WTC11 (cell line): ENCODE measurements at regions not wholly inside any gene's neighbourhood (a gene's known extent, or its start where the extent isn't known, plus 50 kb on each side); places are given as distances from the start of the nearest gene placed in this dataset.

ENCODE experiments used
- ATAC-seq: fragments of 200-7000 bp; cut with Tn5 transposase; 2 replicates; pipeline ENCODE4 v1.10.0; 2021; ENCODE audit warnings: mild to moderate bottlenecking, moderate library complexity
- CTCF ChIA-PET: fragments of 300-600 bp; sonication (Branson Sonifier 250); formaldehyde crosslinking; loops from one replicate; lab custom pipeline; 2021; ENCODE audit warnings: antibody characterized with exemption; lab: Charles Lee
- POLR2A ChIA-PET: fragments of 350-600 bp; sonication (Branson Sonifier 250); formaldehyde crosslinking; loops from one replicate; lab custom pipeline; 2021; ENCODE audit warnings: antibody characterized with exemption; lab: Charles Lee
- DNase-seq: peaks from one replicate; pipeline ENCODE4 v3.0.0; 2021; ENCODE audit warnings: low spot score
- H3K27ac Mint-ChIP-seq: 2 replicates; pipeline ENCODE4 v1.8.0; 2021; ENCODE audit warnings: mixed read lengths
- H3K27me3 Mint-ChIP-seq: 2 replicates; pipeline ENCODE4 v1.8.0; 2021; ENCODE audit warnings: low read depth, mild to moderate bottlenecking, moderate library complexity, mixed read lengths
- H3K36me3 Mint-ChIP-seq: 2 replicates; pipeline ENCODE4 v1.8.0; 2021; ENCODE audit warnings: mixed read lengths
- H3K4me1 Mint-ChIP-seq: 2 replicates; pipeline ENCODE4 v1.8.0; 2022; ENCODE audit warnings: mixed read lengths
- H3K4me3 Mint-ChIP-seq: 2 replicates; pipeline ENCODE4 v1.8.0; 2021; ENCODE audit warnings: mild to moderate bottlenecking, moderate library complexity, mixed read lengths
- H3K9me3 Mint-ChIP-seq: 2 replicates; pipeline ENCODE4 v1.8.0; 2021; ENCODE audit warnings: mixed read lengths
- ATF3 ChIP-seq: sonication (generic); formaldehyde crosslinking; conservative IDR thresholded peaks from 2 replicates; pipeline ENCODE4 v1.8.1; 2022; ENCODE audit warnings: mild to moderate bottlenecking, missing genetic modification reagents
- CREB1 ChIP-seq: sonication (generic); formaldehyde crosslinking; IDR thresholded peaks from 2 replicates; pipeline ENCODE4 v1.8.0; 2023; ENCODE audit warnings: mild to moderate bottlenecking, missing genetic modification reagents
- EMX1 ChIP-seq: fragments of 250-450 bp; sonication (Bioruptor Pico); IDR thresholded peaks from 2 replicates; pipeline ENCODE4 v1.8.0; 2021; ENCODE audit warnings: mild to moderate bottlenecking
- GABPB1 ChIP-seq: sonication (generic); formaldehyde crosslinking; IDR thresholded peaks from 2 replicates; pipeline ENCODE4 v1.8.1; 2023; ENCODE audit warnings: mild to moderate bottlenecking, missing genetic modification reagents
- HMGA2 ChIP-seq: fragments of 250-450 bp; sonication (Bioruptor Pico); IDR thresholded peaks from 2 replicates; pipeline ENCODE4 v1.4.0; 2021; ENCODE audit warnings: mild to moderate bottlenecking, moderate library complexity
- KAT7 ChIP-seq: sonication (generic); formaldehyde crosslinking; IDR thresholded peaks from 2 replicates; pipeline ENCODE4 v1.8.1; 2023; ENCODE audit warnings: missing genetic modification reagents, mild to moderate bottlenecking, borderline replicate concordance
- MYBL2 ChIP-seq: sonication (generic); formaldehyde crosslinking; IDR thresholded peaks from 2 replicates; pipeline ENCODE4 v1.8.1; 2023; ENCODE audit warnings: mild to moderate bottlenecking, moderate library complexity, missing genetic modification reagents
- NFATC4 ChIP-seq: fragments of 250-450 bp; sonication (Bioruptor Pico); IDR thresholded peaks from 2 replicates; pipeline ENCODE4 v1.9.0; 2021; ENCODE audit warnings: mild to moderate bottlenecking
- NFYB ChIP-seq: sonication (generic); formaldehyde crosslinking; conservative IDR thresholded peaks from 2 replicates; pipeline ENCODE4 v1.8.0; 2022; ENCODE audit warnings: low read depth, missing genetic modification reagents
- NR1H2 ChIP-seq: sonication (generic); formaldehyde crosslinking; IDR thresholded peaks from 2 replicates; pipeline ENCODE4 v1.9.0; 2021; ENCODE audit warnings: mild to moderate bottlenecking, moderate library complexity, missing genetic modification reagents
- SP1 ChIP-seq: sonication (generic); formaldehyde crosslinking; conservative IDR thresholded peaks from 2 replicates; pipeline ENCODE4 v1.8.1; 2022; ENCODE audit warnings: missing genetic modification reagents
- ZBTB43 ChIP-seq: sonication (generic); formaldehyde crosslinking; IDR thresholded peaks from 2 replicates; pipeline ENCODE4 v1.8.1; 2023; ENCODE audit warnings: mild to moderate bottlenecking, missing genetic modification reagents
- ZNF121 ChIP-seq: sonication (generic); formaldehyde crosslinking; IDR thresholded peaks from 2 replicates; pipeline ENCODE4 v1.8.0; 2023; ENCODE audit warnings: missing genetic modification reagents
- ZNF219 ChIP-seq: sonication (generic); formaldehyde crosslinking; IDR thresholded peaks from 2 replicates; pipeline ENCODE4 v1.8.0; 2023; ENCODE audit warnings: missing genetic modification reagents, mild to moderate bottlenecking, borderline replicate concordance
- ZNF396 ChIP-seq: fragments of 250-450 bp; sonication (Bioruptor Pico); IDR thresholded peaks from 2 replicates; pipeline ENCODE4 v1.8.0; 2021; ENCODE audit warnings: mild to moderate bottlenecking, moderate library complexity, borderline replicate concordance
- ZNF425 ChIP-seq: fragments of 250-450 bp; sonication (Bioruptor Pico); conservative IDR thresholded peaks from 2 replicates; pipeline ENCODE4 v1.9.0; 2021; ENCODE audit warnings: mild to moderate bottlenecking
- TF ChIP-seq, protein P1 (sequence below): fragments of 250-450 bp; sonication (Bioruptor Pico); IDR thresholded peaks from 2 replicates; pipeline ENCODE4 v1.9.0; 2021; ENCODE audit warnings: moderate library complexity, mild to moderate bottlenecking, inconsistent platforms, borderline replicate concordance
- TF ChIP-seq, protein P2 (sequence below): sonication (generic); formaldehyde crosslinking; IDR thresholded peaks from 2 replicates; pipeline ENCODE4 v1.8.1; 2022; ENCODE audit warnings: mild to moderate bottlenecking, moderate library complexity, missing genetic modification reagents
- TF ChIP-seq, protein P3 (sequence below): fragments of 250-450 bp; sonication (Bioruptor Pico); IDR thresholded peaks from 2 replicates; pipeline ENCODE4 v2.1.2; 2022; ENCODE audit warnings: mild to moderate bottlenecking, moderate library complexity
- TF ChIP-seq, protein P4 (sequence below): sonication (generic); formaldehyde crosslinking; IDR thresholded peaks from 2 replicates; pipeline ENCODE4 v1.8.1; 2022; ENCODE audit warnings: missing genetic modification reagents, borderline replicate concordance
- TF ChIP-seq, protein P5 (sequence below): sonication (generic); formaldehyde crosslinking; IDR thresholded peaks from 2 replicates; pipeline ENCODE4 v1.8.1; 2023; ENCODE audit warnings: mild to moderate bottlenecking, missing genetic modification reagents

GRCh38 chr4:107497054-107497453, 223.0 kb downstream of the PAPSS1 start (continued):
- TF ChIP-seq ATF3 (CRISPR knock-in tag) (no peak), ZNF396 (CRISPR knock-in tag) (no peak), EMX1 (CRISPR knock-in tag) (no peak)
- TF ChIP-seq, protein P1, sequence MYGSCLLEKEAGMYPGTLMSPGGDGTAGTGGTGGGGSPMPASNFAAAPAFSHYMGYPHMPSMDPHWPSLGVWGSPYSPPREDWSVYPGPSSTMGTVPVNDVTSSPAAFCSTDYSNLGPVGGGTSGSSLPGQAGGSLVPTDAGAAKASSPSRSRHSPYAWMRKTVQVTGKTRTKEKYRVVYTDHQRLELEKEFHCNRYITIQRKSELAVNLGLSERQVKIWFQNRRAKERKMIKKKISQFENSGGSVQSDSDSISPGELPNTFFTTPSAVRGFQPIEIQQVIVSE (CRISPR knock-in tag) = no peak

DNA sequence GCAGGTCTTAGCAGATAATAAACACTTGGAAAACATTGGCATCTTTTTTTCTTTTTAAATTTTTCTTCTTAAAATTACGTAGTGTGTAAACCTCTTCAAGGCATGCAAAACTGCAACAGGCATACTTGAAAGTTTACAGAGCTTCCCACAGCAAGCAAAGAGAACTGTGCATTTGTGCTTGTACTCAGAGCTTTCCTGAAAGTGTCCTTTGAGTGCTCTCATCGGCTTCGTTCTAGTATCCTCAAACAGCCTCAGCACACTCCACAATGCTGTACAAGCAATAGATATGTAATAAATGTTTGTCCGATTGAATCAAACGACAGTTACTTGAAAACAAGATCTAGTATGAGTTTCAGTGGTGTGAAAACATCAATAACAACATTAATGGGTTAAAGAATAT, 227.5 kb downstream of the PAPSS1 start:
- POLR2A ChIA-PET = no interaction called here
- Mint-ChIP-seq H3K9me3 (peaks cover 9% of the 10 kb centered on the region), H3K27ac (no peak overlapping the region), H3K27me3 (no peaks in the 10 kb centered on the region), H3K4me1 (peaks cover 3% of the 10 kb centered on the region), H3K36me3 (no peaks in the 10 kb centered on the region), H3K4me3 (no peak overlapping the region)
- no peak for DNase-seq
- CTCF ChIA-PET = no interaction called here
- TF ChIP-seq, protein P2, sequence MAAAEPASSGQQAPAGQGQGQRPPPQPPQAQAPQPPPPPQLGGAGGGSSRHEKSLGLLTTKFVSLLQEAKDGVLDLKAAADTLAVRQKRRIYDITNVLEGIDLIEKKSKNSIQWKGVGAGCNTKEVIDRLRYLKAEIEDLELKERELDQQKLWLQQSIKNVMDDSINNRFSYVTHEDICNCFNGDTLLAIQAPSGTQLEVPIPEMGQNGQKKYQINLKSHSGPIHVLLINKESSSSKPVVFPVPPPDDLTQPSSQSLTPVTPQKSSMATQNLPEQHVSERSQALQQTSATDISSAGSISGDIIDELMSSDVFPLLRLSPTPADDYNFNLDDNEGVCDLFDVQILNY = no peak
- TF ChIP-seq, protein P3, sequence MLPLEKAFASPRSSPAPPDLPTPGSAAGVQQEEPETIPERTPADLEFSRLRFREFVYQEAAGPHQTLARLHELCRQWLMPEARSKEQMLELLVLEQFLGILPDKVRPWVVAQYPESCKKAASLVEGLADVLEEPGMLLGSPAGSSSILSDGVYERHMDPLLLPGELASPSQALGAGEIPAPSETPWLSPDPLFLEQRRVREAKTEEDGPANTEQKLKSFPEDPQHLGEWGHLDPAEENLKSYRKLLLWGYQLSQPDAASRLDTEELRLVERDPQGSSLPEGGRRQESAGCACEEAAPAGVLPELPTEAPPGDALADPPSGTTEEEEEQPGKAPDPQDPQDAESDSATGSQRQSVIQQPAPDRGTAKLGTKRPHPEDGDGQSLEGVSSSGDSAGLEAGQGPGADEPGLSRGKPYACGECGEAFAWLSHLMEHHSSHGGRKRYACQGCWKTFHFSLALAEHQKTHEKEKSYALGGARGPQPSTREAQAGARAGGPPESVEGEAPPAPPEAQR = no peak
- TF ChIP-seq KAT7 (CRISPR knock-in tag) (no peak), GABPB1 (CRISPR knock-in tag) (no peak), MYBL2 (CRISPR knock-in tag) (no peak), NFYB (CRISPR knock-in tag) (no peak)
- TF ChIP-seq, protein P4, sequence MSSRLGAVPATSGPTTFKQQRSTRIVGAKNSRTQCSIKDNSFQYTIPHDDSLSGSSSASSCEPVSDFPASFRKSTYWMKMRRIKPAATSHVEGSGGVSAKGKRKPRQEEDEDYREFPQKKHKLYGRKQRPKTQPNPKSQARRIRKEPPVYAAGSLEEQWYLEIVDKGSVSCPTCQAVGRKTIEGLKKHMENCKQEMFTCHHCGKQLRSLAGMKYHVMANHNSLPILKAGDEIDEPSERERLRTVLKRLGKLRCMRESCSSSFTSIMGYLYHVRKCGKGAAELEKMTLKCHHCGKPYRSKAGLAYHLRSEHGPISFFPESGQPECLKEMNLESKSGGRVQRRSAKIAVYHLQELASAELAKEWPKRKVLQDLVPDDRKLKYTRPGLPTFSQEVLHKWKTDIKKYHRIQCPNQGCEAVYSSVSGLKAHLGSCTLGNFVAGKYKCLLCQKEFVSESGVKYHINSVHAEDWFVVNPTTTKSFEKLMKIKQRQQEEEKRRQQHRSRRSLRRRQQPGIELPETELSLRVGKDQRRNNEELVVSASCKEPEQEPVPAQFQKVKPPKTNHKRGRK = no peak
- no peak for ATAC-seq

DNA sequence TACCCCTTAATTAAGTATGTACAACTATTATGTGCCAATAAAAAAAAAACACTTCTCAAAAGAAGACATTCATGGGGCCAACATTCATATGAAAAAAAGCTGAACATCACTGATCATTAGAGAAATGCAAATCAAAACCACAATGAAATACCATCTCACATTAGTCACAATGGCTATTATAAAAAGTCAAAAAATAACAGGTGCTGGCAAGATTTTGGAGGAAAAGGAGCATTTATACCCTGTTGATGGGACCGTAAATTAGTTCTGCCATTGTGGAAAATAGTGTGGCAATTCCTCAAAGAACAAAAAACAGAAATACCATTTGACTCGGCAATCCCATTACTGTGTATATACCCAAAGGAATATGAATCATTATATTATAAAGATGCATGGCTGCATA, 229.9 kb downstream of the PAPSS1 start:
- no peak for ATAC-seq
- DNase-seq = no peak
- ChIA-PET POLR2A (no interaction called here), CTCF (no interaction called here)
- Mint-ChIP-seq H3K4me1 (peaks cover 3% of the 10 kb centered on the region), H3K27ac (no peak overlapping the region), H3K36me3 (no peaks in the 10 kb centered on the region), H3K27me3 (no peaks in the 10 kb centered on the region), H3K9me3 (peaks cover 11% of the 10 kb centered on the region), H3K4me3 (no peak overlapping the region)
- TF ChIP-seq ATF3 (CRISPR knock-in tag) (no peak), ZBTB43 (CRISPR knock-in tag) (no peak), ZNF396 (CRISPR knock-in tag) (no peak), NFATC4 (CRISPR knock-in tag) (no peak), CREB1 (no peak), HMGA2 (no peak), ZNF121 (CRISPR knock-in tag) (no peak), ZNF219 (no peak), NR1H2 (CRISPR knock-in tag) (no peak), SP1 (CRISPR knock-in tag) (no peak), ZNF425 (CRISPR knock-in tag) (no peak)
- TF ChIP-seq, protein P5, sequence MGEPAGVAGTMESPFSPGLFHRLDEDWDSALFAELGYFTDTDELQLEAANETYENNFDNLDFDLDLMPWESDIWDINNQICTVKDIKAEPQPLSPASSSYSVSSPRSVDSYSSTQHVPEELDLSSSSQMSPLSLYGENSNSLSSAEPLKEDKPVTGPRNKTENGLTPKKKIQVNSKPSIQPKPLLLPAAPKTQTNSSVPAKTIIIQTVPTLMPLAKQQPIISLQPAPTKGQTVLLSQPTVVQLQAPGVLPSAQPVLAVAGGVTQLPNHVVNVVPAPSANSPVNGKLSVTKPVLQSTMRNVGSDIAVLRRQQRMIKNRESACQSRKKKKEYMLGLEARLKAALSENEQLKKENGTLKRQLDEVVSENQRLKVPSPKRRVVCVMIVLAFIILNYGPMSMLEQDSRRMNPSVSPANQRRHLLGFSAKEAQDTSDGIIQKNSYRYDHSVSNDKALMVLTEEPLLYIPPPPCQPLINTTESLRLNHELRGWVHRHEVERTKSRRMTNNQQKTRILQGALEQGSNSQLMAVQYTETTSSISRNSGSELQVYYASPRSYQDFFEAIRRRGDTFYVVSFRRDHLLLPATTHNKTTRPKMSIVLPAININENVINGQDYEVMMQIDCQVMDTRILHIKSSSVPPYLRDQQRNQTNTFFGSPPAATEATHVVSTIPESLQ = no peak
